Ovary (tissue), 3 donors: ENCODE measurements at regions not wholly inside any gene's neighbourhood (a gene's known extent, or its start where the extent isn't known, plus 50 kb on each side); places are given as distances from the start of the nearest gene placed in this dataset.

ENCODE experiments used
- CTCF ChIP-seq, 3 donors: fragments of 450-650 bp in 2 of 3; fragments of 200-600 bp in 1 of 3; IDR thresholded peaks; one replicate each; pipeline versions ENCODE4 v1.5.1 to v1.8.0; 2016 to 2022; ENCODE audit warnings: antibody characterized with exemption in 3 of 3, mild to moderate bottlenecking in 1 of 3
- EP300 ChIP-seq: sonication (generic); formaldehyde crosslinking; IDR thresholded peaks from one replicate; pipeline ENCODE4 v1.6.1; 2017; ENCODE audit warnings: antibody characterized with exemption
- POLR2A ChIP-seq: fragments of 450-650 bp; IDR thresholded peaks from one replicate; pipeline ENCODE4 v1.6.1; 2017; ENCODE audit warnings: antibody characterized with exemption, mild to moderate bottlenecking, moderate library complexity
- donor health status: DM: no; HTN: no; CAD: no.

DNA sequence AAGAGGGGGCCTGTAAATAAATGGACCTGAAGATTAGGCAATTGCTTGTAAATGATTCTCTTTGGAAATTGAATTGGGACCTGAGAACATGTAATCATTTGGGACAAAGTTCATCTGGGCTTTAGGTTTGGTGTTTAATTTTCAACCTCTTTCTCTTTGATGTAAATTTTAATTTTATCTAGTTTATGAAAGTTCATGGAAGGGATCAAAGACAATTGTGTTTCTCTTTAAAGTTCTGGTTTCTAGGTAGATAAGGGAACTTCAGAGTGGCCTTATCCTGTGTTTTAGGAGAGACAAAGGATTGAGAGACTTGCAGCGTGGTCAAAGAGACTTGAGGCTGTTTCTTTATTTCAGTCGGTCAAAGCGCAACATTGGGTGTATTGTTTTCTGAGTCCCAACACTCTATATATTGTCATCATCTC, 1108.3 kb downstream of the TBL1XR1 start:
- no peak for TF ChIP-seq EP300
- no peak for TF ChIP-seq CTCF (IDR thresholded peaks at IDR 0.05)
- no peak for TF ChIP-seq POLR2A
